ENCODE measurements at regions not wholly inside any gene's neighbourhood (a gene's known extent, or its start where the extent isn't known, plus 50 kb on each side); places are given as distances from the start of the nearest gene placed in this dataset.

- TF ChIP-seq EZH2 (IDR thresholded peaks at IDR 0.05; ENCODE audit: insufficient read depth, poor library complexity, severe bottlenecking): no peak
- TF ChIP-seq EZH2phosphoT487 (IDR thresholded peaks at IDR 0.05; ENCODE audit: insufficient read depth, low read depth): no peak
Measured at GRCh38 chr4:17153572-17153971, 255.1 kb upstream of the LDB2 start.
